MV-4-11 (cell line): ENCODE measurements at regions not wholly inside any gene's neighbourhood (a gene's known extent, or its start where the extent isn't known, plus 50 kb on each side); places are given as distances from the start of the nearest gene placed in this dataset.
"Not testable (repeated sequence)": the region's sequence is repeated elsewhere in the genome, so short reads cannot be mapped to it uniquely, and the experiment has no call there.

Experiments
- DNase-seq: peaks from one replicate; lab custom pipeline; 2025; lab: John Stamatoyannopoulos, UW

DNA sequence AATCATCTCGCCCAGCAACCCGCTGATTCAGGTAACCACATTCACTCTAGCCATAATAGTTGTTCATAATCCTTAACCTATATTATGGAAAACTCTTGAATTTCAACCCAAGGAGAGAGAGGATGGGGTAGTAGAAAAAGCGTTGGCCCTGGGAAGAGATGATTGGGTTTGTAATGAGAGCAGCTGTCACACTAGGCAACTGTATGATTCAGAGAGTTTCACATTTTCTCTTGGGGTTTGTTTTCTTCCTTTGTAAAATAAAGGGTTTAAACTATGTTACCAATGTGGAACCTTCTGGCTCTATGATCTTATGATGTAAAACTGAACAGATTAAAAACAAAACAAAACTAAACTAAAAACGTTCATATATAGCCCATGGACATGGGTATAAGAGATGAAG is 705.2 kb upstream of the IGFBP3 start:
- DNase-seq = no peak

DNA sequence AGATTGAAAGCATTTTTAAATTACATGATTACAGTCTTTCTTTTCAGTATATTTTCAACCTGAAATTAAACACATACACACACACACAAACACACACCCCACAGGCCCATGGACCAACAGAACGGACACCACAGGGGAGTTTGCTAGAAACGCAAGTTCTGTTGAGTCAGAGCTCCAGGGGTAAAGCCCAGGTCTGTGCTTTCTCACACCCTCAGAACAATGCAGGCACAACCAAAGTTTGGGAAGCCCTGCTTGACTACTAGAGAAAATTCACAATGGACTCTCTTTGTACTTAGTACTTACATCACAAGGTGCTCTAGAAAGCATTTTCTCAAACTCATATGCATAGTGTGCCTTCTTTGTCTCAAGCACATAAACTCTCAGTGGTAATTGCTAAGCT is 704.0 kb upstream of the IGFBP3 start:
- no peak for DNase-seq

DNA sequence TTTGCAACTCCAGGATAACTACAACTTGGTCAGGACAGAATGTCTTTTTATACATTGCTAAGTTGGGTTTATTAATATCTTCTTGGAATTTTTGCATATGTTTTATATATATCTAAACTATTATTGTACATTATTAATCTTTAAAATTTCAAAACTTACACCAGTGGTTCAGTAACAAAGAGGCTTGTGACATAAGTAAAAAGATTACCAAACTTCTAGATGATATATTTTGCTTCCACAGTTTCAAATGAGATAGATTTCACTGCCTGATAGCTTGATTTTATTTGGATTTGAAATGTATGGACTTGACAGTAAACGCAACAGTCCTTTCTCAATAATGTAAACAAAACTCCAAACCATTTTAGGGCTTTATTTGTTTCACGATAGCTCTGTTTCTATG is 701.2 kb upstream of the IGFBP3 start:
- no peak for DNase-seq

DNA sequence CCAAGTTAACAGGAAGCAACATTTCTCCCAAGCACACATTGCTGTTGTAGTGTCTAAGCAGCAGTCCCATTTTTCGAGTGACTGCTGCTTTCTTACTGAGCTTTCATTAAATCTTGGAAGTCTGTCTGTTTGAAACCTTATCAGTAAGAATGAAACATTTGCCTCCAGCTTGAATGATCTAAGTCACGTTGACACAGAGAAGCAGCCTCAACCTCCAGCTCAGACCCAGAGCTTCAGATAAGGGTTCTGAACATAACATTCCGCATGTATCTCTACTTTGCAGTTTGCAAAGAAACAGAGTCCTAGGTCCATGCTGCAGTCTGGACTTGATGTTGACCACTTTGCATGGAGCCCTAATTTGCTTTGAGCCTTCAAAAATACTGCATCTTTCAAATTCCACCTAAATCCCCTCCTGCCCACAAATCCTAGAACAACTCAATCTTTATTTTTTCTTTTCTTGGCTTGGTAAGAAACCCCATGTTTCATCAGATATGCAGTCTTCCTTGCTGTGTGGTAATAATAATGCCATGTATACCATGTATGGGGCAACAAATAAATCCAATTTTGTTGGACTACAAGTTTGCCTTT is 698.7 kb upstream of the IGFBP3 start:
- DNase-seq = no peak

DNA sequence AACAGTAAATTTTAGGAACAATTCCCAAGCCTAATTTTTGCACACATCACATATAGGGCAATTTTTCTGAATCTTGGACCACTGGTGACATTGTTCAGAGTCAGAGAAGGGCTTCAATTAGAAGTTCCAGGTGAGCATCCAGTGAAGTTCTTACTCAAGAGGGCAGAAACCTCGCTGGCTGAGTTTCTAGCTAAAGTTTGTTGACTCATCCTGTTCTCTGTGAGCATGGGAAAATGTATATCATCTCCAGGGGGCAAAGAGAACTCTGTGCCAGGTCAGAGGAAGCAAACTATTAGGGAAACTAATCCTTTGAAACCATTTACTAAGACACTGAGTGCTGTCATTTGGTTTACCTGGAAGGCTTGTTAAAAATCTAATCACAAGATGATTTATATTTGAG is 695.6 kb upstream of the IGFBP3 start:
- DNase-seq = no peak

DNA sequence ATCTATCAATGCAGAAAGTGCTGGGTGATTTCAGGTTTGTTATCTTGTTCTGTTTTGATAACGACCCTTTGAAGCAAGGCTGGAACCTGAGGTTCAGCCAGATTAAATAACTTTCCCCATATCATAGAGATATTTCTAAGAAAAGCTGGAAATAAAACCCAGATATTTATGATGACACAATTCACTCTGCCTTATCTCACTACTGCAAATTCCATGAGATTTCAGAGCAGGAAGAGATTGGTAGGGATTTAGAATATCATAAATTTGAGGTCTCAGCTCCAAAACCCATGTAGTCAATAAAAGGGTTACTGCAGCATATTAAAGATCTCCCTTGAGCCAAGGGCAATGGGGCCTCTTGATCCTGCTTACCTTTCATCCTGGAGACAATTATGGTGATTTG is 692.5 kb upstream of the IGFBP3 start:
- DNase-seq = no peak

DNA sequence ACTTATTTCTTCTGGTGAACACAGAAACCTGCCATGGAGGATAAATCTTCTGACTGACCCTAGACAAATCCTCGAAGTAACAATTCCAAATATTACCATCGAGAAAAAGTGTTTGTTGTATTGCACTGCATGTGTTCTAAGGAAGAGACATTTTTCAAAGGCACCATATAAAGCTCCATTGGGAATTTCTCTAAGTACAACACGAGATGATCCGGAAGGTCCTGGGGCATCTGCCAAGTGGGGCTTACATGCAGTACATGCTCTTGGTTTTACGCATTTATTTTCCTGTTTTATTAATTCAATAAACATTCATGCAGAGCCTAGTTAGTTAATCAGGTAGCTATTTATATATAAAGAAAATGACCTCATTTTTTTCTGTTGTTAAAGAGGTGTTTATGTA is 692.0 kb upstream of the IGFBP3 start:
- DNase-seq = no peak

DNA sequence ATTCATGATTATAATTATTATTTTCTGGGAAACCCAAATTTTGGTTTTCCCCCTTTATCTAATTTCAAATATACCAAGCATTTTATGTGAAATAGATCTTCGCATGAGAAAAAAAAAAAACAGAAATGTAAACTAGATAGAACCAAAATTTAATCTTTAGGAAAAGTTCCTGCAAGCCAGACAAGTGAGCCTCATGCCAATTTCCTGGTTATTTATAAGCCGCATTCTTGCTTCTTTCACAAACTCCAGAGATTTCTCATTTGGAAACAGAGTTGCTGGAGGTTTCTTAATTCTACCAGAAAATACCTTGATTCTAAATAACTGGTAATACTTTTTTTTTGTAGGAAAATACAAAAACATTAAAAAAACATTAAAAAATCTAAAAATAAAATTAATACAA is 690.4 kb upstream of the IGFBP3 start:
- no peak for DNase-seq

DNA sequence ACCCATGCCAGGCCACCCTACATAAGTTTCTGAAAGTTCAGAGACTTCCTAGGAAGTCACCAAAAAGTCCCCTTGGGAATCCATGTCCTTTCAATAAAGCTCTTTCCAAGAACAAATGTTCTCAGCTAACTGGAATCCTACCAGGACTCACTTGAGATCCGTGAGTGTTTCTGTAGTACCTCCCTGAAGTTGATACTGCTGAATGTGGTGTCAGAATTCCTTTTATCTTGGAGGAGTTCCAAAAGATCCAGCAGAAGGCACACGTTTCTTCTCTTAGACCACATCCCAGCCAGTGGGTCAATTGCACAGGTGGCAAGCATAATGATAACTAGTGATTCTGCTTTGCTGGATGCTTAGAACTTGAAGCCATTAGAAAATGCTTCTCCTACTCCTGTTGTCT is 689.7 kb upstream of the IGFBP3 start:
- DNase-seq = no peak

DNA sequence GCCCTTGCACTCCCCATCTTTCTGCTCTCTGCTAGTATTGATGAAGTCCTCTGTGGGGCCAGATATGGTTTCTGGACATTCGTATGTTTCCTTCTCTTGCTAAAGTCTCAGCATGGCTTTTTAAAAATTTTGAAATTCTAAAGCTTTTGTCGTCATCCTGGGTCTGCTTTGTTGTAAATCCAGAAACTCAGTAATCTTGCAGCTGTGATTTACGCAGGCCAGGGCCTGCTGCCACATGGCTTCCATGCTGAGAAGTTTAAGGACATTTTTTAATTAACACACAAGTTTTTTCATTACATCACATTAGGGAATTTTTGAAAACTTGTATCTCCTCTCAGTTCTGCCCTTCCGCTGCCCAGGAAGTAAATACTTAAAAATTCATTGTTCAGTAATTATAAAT is 686.1 kb upstream of the IGFBP3 start:
- no peak for DNase-seq

DNA sequence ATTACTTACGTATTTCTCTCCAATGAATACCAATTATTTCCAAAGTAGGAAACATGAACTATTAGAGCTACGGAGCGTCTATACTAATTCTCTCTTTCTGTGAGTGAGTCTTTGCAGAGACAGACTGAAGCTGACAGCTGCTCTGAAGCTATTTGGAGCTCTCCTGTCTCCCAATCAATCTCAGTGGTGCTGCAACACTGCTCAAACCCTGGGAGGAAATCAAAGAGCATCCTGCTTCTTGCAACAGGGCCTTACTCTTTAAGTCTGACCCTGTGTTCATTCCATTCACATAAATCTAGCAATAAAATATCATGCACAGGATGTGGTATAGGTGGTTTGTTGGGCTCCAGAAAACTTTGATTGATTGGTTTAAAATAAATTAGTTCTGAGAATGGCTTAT is 685.7 kb upstream of the IGFBP3 start:
- no peak for DNase-seq

DNA sequence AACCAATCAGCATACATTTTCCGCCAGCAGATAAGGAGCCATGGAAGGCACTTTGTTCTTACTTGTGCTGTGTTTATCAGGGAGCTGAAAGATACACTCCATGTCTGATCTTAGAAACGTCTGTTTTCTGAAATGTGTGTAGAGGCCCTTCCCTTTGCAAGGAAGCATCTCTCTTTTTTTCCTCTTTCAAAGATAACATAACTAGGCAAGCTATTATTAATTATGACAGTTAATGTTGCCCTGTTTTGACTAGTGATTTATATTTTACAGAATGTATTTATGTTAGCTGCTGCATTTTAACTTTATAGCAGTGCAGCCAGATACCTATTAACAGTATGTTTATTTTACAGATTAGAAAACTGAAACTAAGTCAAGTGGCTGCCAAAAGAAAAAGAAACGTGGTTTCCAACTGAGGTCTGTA is 683.2 kb upstream of the IGFBP3 start:
- no peak for DNase-seq

DNA sequence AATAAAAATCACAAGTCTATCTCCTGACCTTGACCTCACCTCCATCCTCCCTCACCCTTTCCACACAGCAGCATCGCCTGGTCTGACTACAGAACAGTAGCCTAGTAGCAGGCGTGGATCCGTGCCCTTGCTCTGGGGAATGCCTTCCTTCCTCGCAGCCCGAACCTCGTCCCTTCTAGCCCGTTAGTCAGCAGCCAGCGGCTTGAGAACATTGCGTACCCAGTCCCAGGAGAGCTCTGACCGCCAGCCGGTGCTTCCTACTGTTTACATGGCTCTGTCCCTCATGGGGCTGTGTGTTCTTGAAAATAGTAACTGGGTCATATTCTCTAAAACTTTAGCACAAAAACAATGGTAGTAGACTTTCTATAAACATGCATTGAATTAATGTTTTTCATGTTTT is 682.7 kb upstream of the IGFBP3 start:
- no peak for DNase-seq

DNA sequence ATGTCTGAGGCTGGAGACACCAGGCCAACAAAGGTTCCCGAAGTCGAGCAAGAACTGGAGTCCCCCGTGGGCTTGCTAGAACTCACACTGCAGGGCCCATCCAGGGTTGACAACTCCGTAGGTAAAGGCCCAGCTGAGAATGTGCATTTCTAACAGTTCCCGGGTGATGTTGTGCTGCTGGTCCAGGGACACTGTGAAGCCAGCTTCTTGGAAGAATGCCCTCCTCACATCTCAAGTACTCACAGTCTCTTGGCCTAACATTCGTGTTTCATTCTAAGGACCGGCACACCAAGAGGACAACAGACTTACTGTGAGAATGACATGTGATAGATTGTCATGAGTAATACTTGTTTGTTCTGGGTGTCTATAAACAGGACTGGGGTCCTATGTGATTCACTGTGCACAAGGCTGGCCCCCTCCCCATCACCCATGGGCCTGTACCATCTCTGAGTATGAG is 682.3 kb upstream of the IGFBP3 start:
- no peak for DNase-seq

DNA sequence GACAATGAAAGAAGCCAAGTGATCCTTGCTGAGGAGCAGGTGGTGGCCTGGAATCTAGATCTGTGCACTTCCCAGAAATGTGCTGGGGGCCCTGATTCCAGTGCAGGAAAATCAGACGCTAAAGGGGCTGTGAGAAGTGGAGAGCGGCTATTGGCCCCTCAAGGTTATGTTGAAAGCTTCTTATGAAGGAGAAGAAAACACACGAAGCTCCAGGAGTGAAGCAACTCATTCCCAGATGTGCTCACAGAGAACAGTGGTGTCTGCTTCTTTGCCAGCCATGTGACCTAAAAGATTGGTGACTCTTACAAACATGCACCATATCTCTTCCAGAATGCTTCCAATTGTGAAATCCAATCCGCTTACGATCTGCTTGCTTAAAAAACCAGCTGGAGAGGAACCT is 679.3 kb upstream of the IGFBP3 start:
- no peak for DNase-seq

DNA sequence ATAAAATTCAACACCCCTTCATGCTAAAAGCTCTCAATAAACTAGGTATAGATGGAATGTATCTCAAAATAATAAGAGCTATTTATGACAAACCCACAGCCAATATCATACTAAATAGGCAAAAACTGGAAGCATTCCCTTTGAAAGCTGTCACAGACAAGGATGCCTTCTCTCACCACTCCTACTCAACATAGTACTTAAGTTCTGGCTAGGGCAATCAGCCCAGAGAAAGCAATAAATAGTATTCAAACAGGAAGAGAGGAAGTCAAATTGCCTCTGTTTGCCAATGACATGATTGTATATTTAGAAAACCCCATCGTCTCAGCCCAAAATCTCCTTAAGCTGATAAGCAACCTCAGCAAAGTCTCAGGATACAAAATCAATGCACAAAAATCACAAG is 673.8 kb upstream of the IGFBP3 start:
- not testable (repeated sequence) for DNase-seq

DNA sequence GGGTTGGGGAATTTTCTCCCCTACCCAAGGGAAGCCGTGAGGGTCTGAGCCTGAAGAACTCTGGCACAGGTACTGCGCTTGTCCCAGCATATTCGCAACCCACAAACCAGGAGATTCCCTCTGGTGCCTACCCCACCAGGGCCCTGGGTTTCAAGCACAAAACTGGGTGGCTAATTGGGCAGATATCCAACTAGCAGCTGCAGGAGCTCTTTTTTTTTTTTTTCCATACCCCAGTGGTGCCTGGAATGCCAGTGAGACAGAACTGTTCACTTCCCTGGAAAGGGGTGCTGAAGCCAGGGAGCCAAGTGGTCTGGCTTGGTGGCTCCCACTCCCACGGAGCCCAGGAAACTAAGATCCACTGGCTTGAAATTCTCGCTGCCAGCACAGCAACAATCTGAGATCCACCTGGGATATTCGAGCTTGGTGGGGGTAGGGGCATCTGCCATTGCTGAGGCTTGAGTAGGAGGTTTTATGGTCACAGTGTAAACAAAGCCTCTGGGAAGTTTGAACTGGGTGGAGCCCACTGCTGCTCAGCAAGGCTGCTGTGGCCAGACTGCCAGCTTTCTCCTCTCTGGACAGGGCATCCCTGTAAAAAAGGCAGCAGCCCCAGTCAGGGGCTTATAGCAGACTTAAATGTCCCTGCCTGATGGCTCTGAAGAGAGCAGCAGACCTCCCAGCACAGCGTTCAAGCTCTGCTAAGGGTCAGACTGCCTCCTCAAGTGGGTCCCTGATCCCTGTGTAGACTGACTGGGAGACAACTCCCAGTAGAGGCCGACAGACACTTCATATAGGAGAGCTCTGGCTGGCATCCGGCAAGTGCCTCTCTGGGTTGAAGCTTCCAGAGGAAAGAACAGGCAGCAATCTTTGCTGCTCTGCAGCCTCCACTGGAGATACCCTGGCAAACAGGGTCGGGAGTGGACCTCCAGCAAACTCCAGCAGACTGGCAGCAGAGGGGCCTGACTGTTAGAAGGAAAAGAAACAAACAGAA is 670.1 kb upstream of the IGFBP3 start:
- not testable (repeated sequence) for DNase-seq

DNA sequence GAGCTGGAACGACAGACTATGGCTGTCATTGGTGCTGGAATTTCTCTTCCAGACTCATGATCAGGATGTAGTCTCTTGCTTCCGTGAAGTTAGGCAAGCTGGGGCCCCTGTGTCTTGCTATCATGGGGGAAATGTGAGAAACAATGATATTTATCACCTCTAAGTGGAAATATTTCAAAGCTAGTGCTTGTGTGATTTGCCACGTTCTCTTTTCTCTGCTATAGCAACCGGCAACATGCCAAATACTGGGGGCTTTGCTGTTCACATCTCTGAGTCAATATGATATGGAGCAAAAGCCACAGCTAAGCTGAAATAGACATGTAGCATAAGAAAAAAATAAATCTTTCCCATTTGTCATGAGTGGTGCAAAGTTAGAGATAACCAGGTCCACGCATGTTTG is 668.2 kb upstream of the IGFBP3 start:
- DNase-seq = no peak

DNA sequence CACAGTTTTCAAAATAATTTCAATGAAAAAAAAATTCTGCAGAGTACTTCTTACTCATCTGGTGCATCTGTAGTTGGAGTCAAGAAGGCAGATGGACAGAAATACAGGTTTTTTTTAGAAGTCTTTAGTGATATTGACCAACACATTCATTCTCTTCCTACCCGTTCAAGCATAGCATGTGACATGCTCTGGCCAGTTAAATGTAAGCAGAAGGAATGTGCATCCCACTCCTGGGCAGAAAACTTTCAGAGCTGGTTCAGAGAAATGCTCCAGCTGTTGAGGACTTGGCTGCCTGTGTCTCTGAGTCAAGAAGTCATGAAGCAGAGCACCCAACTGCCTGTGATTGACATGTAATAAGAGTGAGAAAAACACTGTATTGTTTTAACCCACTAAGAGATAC is 665.3 kb upstream of the IGFBP3 start:
- DNase-seq = no peak

DNA sequence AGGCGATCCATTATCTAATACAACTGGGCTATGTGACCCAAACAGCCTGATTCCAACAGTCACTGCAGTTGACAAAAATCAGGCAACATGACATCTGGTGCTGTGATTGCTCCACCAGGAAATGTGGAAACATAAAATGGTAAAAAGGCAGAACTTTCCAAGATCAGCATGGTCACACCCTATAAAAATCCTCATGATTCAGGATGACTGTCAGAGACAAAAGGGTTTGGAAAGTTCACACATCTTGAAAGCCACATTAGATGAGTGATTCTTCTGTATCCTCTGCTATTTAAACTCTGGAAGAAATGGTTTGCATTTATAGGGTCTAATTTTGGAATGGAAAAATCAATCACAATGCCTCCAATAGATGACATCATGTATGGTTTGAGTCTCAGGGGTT is 662.6 kb upstream of the IGFBP3 start:
- no peak for DNase-seq

DNA sequence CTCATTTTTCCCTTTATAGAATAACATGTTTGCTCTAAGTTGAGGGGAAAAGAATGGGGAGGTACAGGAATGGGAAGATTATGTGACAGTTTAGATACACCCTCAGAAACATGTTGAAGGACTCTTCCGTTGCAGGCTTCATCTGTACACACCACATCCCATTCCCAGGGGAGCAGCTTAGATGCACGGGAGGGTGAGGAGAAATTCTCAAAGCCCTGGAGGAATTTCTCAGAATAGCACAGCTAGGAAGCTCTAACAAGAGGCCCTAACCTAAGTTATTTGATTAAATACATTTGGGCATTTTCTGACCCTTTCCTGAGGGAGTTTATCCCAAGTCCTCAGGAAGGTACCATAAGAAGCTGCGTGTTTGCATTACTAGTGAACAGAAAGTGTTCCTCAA is 660.2 kb upstream of the IGFBP3 start:
- no peak for DNase-seq

DNA sequence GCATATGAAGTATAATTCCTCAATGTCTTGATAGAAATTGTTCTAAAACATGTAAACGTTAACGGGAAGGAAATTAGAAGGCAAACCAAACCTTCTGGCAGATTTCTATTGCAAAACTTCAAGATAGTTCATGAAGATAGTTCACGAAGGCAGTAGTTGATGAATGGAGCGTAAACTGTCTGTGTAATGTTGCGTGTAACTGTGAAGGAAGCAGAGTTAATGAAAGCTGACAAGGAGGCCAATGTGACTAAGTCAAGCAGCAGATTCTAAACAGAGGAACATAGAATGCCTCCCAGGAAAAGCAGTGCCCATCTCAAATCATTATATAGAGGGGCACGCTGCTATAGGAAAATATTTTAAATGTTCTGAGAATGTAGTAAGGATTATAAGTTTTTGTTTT is 659.7 kb upstream of the IGFBP3 start:
- no peak for DNase-seq

DNA sequence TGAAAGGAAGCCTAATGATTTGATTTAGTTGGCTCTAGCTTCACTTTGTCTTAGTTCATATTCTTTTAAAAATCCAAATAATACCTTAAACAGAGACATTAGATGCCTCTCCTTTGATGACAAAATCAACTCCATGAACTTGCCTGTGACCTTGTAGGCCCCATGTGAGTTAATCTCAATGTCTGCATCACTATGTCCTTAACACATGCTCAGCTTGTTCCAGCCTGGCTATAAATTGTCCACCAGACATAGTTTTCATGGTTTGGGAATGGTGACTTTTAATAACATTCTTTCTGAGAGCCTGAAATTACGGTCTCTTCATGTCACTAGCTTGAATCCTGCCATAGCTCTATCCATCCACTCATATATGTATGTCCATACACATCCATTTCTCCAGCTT is 656.3 kb upstream of the IGFBP3 start:
- DNase-seq = no peak

DNA sequence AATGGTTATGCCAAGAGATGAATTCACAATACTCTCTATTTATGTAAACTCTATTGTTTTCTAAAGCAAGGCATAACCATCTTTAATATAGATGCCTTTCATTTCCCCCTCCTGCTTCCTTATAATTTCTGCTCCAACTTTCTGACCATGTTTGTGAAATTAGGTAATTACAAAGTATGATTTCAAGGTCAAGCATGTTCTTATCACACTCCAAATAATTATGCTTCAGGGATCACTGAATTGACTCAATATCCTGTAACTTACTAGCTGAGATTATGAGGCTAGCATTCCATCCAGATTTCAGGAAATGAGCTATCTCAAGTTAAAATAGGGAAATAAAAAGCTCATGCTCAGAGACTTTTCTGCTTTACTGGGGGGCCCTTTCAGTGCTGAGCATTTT is 655.9 kb upstream of the IGFBP3 start:
- no peak for DNase-seq
